ENCODE measurements at regions not wholly inside any gene's neighbourhood (a gene's known extent, or its start where the extent isn't known, plus 50 kb on each side); places are given as distances from the start of the nearest gene placed in this dataset.

DNA sequence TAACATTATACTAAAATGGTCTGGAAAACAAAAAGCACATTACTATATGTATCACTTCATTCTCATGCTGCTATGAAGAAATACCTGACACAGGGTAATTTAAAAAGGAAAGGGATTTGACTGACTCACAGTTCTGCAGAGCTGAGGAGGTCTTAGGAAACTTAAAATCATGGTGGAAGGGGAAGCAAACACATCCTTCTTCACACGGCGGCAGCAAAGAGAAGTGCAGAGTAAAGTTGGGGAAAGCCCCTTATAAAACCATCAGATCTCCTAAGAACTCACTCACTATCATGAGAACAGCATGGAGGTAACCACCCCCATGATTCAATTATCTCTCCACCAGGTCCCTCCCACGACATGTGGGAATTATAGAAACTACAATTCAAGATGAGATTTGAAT lies 60.0 kb downstream of the FAM181B start:
- TF ChIP-seq GATA1 (IDR thresholded peaks at IDR 0.05; ENCODE audit: low read depth, low read length) (no peak), POLR2A (IDR thresholded peaks at IDR 0.05; ENCODE audit: low read length) (no peak)
